ENCODE measurements at regions not wholly inside any gene's neighbourhood (a gene's known extent, or its start where the extent isn't known, plus 50 kb on each side); places are given as distances from the start of the nearest gene placed in this dataset.
A peak's percentile ranks its signal among the peaks of the same experiment; 100 is the strongest.

DNA sequence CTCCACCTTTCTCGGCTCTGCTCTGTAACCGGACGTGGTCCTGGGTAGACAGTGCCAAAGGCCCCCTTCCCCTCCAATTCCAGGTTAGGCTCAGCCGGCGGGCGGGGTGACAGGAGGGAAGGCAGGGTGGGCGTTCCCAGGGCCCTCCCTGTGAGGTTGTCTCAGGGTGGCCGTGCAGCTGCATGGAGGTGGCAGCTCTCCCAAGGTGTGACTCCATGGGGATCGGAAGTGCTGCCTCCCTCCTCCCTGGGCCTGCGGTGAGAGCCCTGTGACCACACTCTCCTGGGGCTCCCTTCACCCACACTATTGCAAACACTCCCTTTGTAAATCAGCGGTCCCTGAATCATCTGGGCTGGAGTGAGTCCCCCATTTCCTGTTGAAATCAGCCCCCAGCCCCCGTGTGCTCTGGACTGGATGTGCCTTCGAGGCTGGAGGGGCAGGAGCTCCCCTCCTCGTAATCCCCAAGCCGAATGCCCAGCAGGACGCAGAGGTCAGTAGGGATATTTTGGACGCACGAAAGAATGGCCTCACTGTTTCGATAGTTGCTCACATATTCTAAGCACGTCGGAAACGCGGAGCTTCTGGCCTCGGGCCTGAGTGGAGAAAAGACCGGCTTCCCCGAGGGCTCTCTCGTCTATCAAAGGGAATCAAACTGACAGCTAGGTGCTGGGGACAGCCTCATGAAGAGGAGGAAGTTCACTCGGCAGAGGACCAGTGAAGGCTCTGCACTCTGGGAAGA lies 107.6 kb upstream of the COL5A1 start:
- peaks cover 0 to 15% of the 10 kb centered on the region in 2 donors for H3K4me1 ChIP-seq (ENCODE audit: control insufficient read depth in 1 of 2, insufficient read depth in 2 of 2, low read length in 2 of 2)

GRCh38 chr9:134534661-134535080 lies 106.9 kb upstream of the COL5A1 start:
- Histone ChIP-seq H3K27me3 (ENCODE audit: low read depth, low read length) (no peaks in the 10 kb centered on the region), H3K27ac (ENCODE audit: low read length) (no peak overlapping the region), H3K9me3 (ENCODE audit: control insufficient read depth in 1 of 2, low read length in 2 of 2) (peaks cover 0 to 12% of the 10 kb centered on the region in 2 donors), H3K4me1 (ENCODE audit: control insufficient read depth in 1 of 2, insufficient read depth in 2 of 2, low read length in 2 of 2) (peaks cover 0 to 21% of the 10 kb centered on the region in 2 donors), H3K4me3 (ENCODE audit: low read depth in 1 of 2, low read length in 2 of 2) (no peak overlapping the region), H3K36me3 (ENCODE audit: control insufficient read depth in 1 of 2, insufficient read depth in 2 of 2, low read length in 2 of 2) (no peaks in the 10 kb centered on the region)

More for the DNA sequence above, 107.6 kb upstream of the COL5A1 start:
- Histone ChIP-seq H3K9me3 (ENCODE audit: control insufficient read depth in 1 of 2, low read length in 2 of 2) (peaks cover 0 to 12% of the 10 kb centered on the region in 2 donors), H3K27me3 (ENCODE audit: low read depth, low read length) (no peaks in the 10 kb centered on the region), H3K4me3 (ENCODE audit: low read depth in 1 of 2, low read length in 2 of 2) (no peak overlapping the region), H3K36me3 (ENCODE audit: control insufficient read depth in 1 of 2, insufficient read depth in 2 of 2, low read length in 2 of 2) (no peaks in the 10 kb centered on the region), H3K27ac (ENCODE audit: low read length) (no peak overlapping the region)

- Histone ChIP-seq H3K4me3 (ENCODE audit: low read depth in 1 of 2, low read length in 2 of 2) (no peak overlapping the region), H3K27ac (ENCODE audit: low read length) (no peak overlapping the region), H3K4me1 (ENCODE audit: control insufficient read depth in 1 of 2, insufficient read depth in 2 of 2, low read length in 2 of 2) (peaks cover 0 to 24% of the 10 kb centered on the region in 2 donors), H3K36me3 (ENCODE audit: control insufficient read depth in 1 of 2, insufficient read depth in 2 of 2, low read length in 2 of 2) (no peaks in the 10 kb centered on the region), H3K27me3 (ENCODE audit: low read depth, low read length) (no peaks in the 10 kb centered on the region), H3K9me3 (ENCODE audit: control insufficient read depth in 1 of 2, low read length in 2 of 2) (peaks cover 0 to 12% of the 10 kb centered on the region in 2 donors)
These were observed 106.4 kb upstream of the COL5A1 start for GRCh38 chr9:134535171-134535570.

- Histone ChIP-seq H3K36me3 (ENCODE audit: control insufficient read depth in 1 of 2, insufficient read depth in 2 of 2, low read length in 2 of 2) (no peaks in the 10 kb centered on the region), H3K4me3 (ENCODE audit: low read depth in 1 of 2, low read length in 2 of 2) (no peak overlapping the region), H3K9me3 (ENCODE audit: control insufficient read depth in 1 of 2, low read length in 2 of 2) (peaks cover 0 to 1% of the 10 kb centered on the region in 2 donors), H3K27me3 (ENCODE audit: low read depth, low read length) (no peaks in the 10 kb centered on the region), H3K4me1 (ENCODE audit: control insufficient read depth in 1 of 2, insufficient read depth in 2 of 2, low read length in 2 of 2) (peaks cover 0 to 24% of the 10 kb centered on the region in 2 donors), H3K27ac (ENCODE audit: low read length) (no peak overlapping the region)
These were observed 105.3 kb upstream of the COL5A1 start for GRCh38 chr9:134536101-134536900.

DNA sequence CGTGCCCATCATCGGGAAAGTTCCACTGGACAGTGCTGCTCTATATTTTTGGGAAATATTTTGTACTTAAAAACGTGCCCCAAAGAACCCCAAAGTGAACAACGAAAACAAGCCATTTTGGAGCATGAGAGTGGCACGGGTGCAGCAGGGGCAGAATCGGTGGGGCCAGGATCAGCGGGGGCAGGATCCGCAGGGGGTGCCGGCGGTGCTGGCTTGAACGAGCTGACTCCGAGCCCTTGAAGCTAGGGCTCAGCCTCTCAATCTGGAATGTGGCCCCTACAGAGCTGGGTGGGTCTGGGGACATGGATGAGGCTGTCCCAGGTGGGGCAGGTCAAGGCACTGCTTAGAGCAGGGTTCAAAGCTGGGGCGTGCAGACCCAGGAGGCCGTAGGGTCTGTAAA lies 104.7 kb upstream of the COL5A1 start:
- Histone ChIP-seq H3K27ac (ENCODE audit: low read length) (no peak overlapping the region), H3K4me3 (ENCODE audit: low read depth in 1 of 2, low read length in 2 of 2) (no peak overlapping the region), H3K9me3 (ENCODE audit: control insufficient read depth in 1 of 2, low read length in 2 of 2) (no peaks in the 10 kb centered on the region), H3K4me1 (ENCODE audit: control insufficient read depth in 1 of 2, insufficient read depth in 2 of 2, low read length in 2 of 2) (peaks cover 0 to 24% of the 10 kb centered on the region in 2 donors), H3K27me3 (ENCODE audit: low read depth, low read length) (no peaks in the 10 kb centered on the region), H3K36me3 (ENCODE audit: control insufficient read depth in 1 of 2, insufficient read depth in 2 of 2, low read length in 2 of 2) (no peaks in the 10 kb centered on the region)

DNA sequence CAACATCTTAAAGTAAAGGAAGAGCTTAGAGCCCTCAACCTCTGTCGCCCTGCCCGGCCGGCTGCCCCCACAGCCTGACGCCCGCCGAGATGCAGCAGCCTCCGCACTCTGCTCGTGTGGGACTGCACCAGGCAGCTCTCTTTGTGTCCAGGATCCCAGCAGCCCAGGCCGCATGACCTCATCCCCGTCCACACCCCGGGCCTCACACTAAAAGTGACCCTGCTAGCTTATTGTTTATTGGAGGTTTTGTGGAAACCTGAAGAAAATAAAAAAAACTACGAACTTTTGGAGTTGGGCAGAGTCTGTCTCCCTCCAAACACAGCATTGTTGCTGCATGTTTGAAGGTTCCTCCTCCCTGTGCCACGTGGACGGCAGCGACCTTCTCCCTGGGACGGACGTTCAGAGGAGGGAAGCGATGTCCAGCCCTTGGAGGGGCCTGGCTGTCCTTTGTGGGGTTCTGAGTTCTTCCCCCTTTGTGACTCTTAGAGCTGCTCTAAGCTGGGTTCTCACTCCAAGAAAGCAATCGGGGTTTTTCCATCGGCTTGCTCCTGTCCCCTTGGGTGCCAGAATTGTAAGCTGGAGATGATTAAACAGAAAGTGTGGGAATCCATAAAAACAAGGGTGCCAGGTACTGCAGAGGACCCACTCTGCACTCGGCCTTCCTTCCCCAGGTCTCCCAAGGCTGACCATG lies 103.5 kb upstream of the COL5A1 start:
- Histone ChIP-seq H3K9me3 (ENCODE audit: control insufficient read depth in 1 of 2, low read length in 2 of 2) (no peaks in the 10 kb centered on the region), H3K27me3 (ENCODE audit: low read depth, low read length) (no peaks in the 10 kb centered on the region), H3K4me1 (ENCODE audit: control insufficient read depth in 1 of 2, insufficient read depth in 2 of 2, low read length in 2 of 2) (peaks cover 0 to 24% of the 10 kb centered on the region in 2 donors), H3K36me3 (ENCODE audit: control insufficient read depth in 1 of 2, insufficient read depth in 2 of 2, low read length in 2 of 2) (no peaks in the 10 kb centered on the region), H3K4me3 (ENCODE audit: low read depth in 1 of 2, low read length in 2 of 2) (no peak overlapping the region), H3K27ac (ENCODE audit: low read length) (peak overlapping the region; percentile 69)

DNA sequence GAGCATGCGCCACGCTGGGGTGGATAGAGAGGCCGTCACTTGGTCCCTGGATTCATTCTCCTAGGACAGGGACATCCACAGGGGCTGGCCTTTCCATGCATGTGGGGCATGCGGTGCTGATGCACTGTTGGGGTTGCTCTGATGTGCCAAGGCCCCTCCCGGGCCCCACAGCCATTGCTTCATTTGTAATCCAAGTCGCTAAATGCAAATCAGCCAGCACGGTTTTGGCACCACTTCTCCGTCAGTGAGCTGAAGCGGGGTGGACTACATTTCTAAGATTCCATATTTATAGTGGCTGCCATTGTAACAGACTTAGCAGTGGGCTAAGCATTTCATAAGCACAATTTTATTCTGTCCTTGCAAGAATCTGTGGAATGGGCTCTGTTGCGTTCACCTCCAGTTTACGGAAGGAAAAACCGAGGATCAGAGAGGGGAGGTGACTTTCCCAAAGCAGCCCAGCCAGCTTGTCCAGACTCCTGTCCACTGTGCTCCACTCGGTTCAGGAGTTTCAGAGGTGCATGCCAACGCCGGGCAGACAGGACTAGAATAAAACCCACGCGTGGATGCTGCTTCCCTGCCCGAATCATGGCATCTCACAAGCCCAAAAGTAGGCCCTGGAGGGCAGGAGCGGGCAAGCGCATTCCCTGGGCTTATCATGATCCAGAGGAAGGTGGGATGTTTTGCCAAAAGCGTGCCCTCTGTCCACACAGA lies 102.6 kb upstream of the COL5A1 start:
- Histone ChIP-seq H3K27me3 (ENCODE audit: low read depth, low read length) (no peaks in the 10 kb centered on the region), H3K4me1 (ENCODE audit: control insufficient read depth in 1 of 2, insufficient read depth in 2 of 2, low read length in 2 of 2) (peaks cover 0 to 23% of the 10 kb centered on the region in 2 donors), H3K9me3 (ENCODE audit: control insufficient read depth in 1 of 2, low read length in 2 of 2) (no peaks in the 10 kb centered on the region), H3K27ac (ENCODE audit: low read length) (no peak overlapping the region), H3K4me3 (ENCODE audit: low read depth in 1 of 2, low read length in 2 of 2) (no peak overlapping the region), H3K36me3 (ENCODE audit: control insufficient read depth in 1 of 2, insufficient read depth in 2 of 2, low read length in 2 of 2) (no peaks in the 10 kb centered on the region)

GRCh38 chr9:134539586-134540194 lies 101.9 kb upstream of the COL5A1 start:
- H3K4me3 ChIP-seq (ENCODE audit: low read depth in 1 of 2, low read length in 2 of 2) = no peak overlapping the region
- H3K27me3 ChIP-seq (ENCODE audit: low read depth, low read length) = no peaks in the 10 kb centered on the region
- no peak overlapping the region for H3K27ac ChIP-seq (ENCODE audit: low read length)
- H3K4me1 ChIP-seq (ENCODE audit: control insufficient read depth in 1 of 2, insufficient read depth in 2 of 2, low read length in 2 of 2) = peaks cover 0 to 21% of the 10 kb centered on the region in 2 donors
- no peaks in the 10 kb centered on the region for H3K9me3 ChIP-seq (ENCODE audit: control insufficient read depth in 1 of 2, low read length in 2 of 2)
- no peaks in the 10 kb centered on the region for H3K36me3 ChIP-seq (ENCODE audit: control insufficient read depth in 1 of 2, insufficient read depth in 2 of 2, low read length in 2 of 2)

- no peak overlapping the region for H3K4me3 ChIP-seq (ENCODE audit: low read depth in 1 of 2, low read length in 2 of 2)
- H3K36me3 ChIP-seq (ENCODE audit: control insufficient read depth in 1 of 2, insufficient read depth in 2 of 2, low read length in 2 of 2) = no peaks in the 10 kb centered on the region
- H3K4me1 ChIP-seq (ENCODE audit: control insufficient read depth in 1 of 2, insufficient read depth in 2 of 2, low read length in 2 of 2) = peaks cover 0 to 17% of the 10 kb centered on the region in 2 donors
- H3K9me3 ChIP-seq (ENCODE audit: control insufficient read depth in 1 of 2, low read length in 2 of 2) = no peaks in the 10 kb centered on the region
- H3K27me3 ChIP-seq (ENCODE audit: low read depth, low read length) = no peaks in the 10 kb centered on the region
- H3K27ac ChIP-seq (ENCODE audit: low read length) = no peak overlapping the region
These were observed 101.1 kb upstream of the COL5A1 start for GRCh38 chr9:134540276-134541096.
